ENCODE measurements at regions not wholly inside any gene's neighbourhood (a gene's known extent, or its start where the extent isn't known, plus 50 kb on each side); places are given as distances from the start of the nearest gene placed in this dataset.

- H3K9me3 ChIP-seq: no peaks in the 10 kb centered on the region
- no peaks in the 10 kb centered on the region for H3K36me3 ChIP-seq
- TF ChIP-seq CTCF (IDR thresholded peaks at IDR 0.05) (no peak), POLR2AphosphoS5 (IDR thresholded peaks at IDR 0.05; ENCODE audit: insufficient read depth in 1 of 2, low read depth in 1 of 2) (no peak), POLR2A (IDR thresholded peaks at IDR 0.05) (no peak)
- H3K4me3 ChIP-seq: no peak overlapping the region
- intact Hi-C loops (cut with DNase I): no loop called here
- H3K4me1 ChIP-seq: no peaks in the 10 kb centered on the region
- no peak overlapping the region for H3K27ac ChIP-seq
- no peaks in the 10 kb centered on the region for H3K27me3 ChIP-seq
- DNase-seq (ENCODE audit: extremely low spot score in 2 of 2): no peak
Measured at GRCh38 chrX:45381366-45381765, 180.7 kb upstream of the DIPK2B start.

DNA sequence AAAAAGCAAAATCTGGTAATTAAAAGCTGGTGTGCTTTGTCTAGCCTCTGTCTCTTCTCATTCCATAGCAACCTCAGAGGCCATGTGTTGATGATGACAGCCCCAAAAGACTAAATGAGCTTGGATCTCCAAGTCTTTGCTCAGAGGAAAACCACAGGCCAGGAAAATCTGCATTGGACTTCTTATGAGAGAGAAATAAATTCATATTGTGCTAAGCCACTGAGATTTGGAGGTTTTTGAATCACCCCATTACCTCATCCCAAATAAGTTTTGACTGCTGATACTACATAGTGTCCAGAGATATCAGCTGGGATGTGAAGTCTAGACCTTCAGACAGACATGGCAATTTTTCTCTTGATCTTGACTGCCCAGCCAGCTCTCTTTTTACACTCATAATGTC lies 178.6 kb upstream of the DIPK2B start:
- TF ChIP-seq CTCF (IDR thresholded peaks at IDR 0.05) (no peak), POLR2A (IDR thresholded peaks at IDR 0.05) (no peak), POLR2AphosphoS5 (IDR thresholded peaks at IDR 0.05; ENCODE audit: insufficient read depth in 1 of 2, low read depth in 1 of 2) (no peak)

DNA sequence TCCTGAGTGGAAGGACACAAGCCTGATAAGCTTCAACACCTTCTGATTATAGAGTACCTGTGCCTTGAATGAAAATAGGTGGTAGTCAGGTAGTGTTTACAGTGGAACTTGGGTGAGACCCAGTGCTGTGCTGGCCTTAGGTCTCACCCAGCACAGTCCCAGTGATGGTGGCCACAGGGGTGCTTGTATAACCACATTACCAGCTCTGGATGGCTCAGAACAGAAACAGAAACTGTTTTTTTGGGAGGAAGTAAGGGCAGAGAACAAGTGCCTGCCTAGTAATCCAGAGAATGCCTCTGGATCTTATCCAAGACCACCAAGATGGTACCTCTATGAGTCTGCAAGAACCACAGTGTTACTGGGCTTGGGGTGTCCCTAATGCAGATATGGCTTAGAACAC lies 171.5 kb upstream of the DIPK2B start:
- Histone ChIP-seq H3K36me3 (no peaks in the 10 kb centered on the region), H3K9me3 (no peaks in the 10 kb centered on the region), H3K27ac (no peak overlapping the region), H3K4me3 (no peak overlapping the region), H3K27me3 (no peaks in the 10 kb centered on the region), H3K4me1 (no peaks in the 10 kb centered on the region)
- DNase-seq (ENCODE audit: extremely low spot score in 2 of 2): no peak
- intact Hi-C loops (cut with DNase I): no loop called here
- TF ChIP-seq POLR2A (IDR thresholded peaks at IDR 0.05): no peak

More for the DNA sequence above, 178.6 kb upstream of the DIPK2B start:
- DNase-seq (ENCODE audit: extremely low spot score in 2 of 2): no peak
- Histone ChIP-seq H3K4me1 (no peaks in the 10 kb centered on the region), H3K36me3 (no peaks in the 10 kb centered on the region), H3K27ac (no peak overlapping the region), H3K9me3 (no peaks in the 10 kb centered on the region), H3K4me3 (no peak overlapping the region), H3K27me3 (no peaks in the 10 kb centered on the region)
- intact Hi-C loops (cut with DNase I): no loop called here

DNA sequence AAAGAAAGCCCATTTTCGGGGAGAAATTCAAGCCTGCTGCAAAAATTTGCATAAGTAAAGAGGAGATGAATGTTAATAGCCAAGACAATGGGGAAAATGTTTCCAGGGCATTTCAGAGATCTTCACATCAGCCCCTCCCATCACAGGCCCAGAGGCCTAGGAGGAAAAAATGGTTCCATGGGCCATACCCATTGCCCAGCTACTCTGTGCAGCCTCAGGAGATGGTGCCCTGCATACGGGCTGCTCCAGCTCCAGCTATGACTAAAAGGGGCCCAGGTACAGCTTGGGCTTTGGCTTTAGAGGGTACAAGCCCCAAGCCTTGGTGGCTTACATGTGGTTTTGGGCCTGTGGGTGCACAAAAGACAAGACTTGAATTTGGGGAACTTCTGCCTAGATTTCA lies 168.0 kb upstream of the DIPK2B start:
- no peaks in the 10 kb centered on the region for H3K4me1 ChIP-seq
- H3K27me3 ChIP-seq: no peaks in the 10 kb centered on the region
- TF ChIP-seq POLR2A (IDR thresholded peaks at IDR 0.05) (no peak), POLR2AphosphoS5 (IDR thresholded peaks at IDR 0.05; ENCODE audit: insufficient read depth in 1 of 2, low read depth in 1 of 2) (no peak), CTCF (IDR thresholded peaks at IDR 0.05) (no peak)
- H3K36me3 ChIP-seq: no peaks in the 10 kb centered on the region
- intact Hi-C loops (cut with DNase I): no loop called here
- no peaks in the 10 kb centered on the region for H3K9me3 ChIP-seq
- no peak for DNase-seq (ENCODE audit: extremely low spot score in 2 of 2)
- no peak overlapping the region for H3K27ac ChIP-seq
- no peak overlapping the region for H3K4me3 ChIP-seq

DNA sequence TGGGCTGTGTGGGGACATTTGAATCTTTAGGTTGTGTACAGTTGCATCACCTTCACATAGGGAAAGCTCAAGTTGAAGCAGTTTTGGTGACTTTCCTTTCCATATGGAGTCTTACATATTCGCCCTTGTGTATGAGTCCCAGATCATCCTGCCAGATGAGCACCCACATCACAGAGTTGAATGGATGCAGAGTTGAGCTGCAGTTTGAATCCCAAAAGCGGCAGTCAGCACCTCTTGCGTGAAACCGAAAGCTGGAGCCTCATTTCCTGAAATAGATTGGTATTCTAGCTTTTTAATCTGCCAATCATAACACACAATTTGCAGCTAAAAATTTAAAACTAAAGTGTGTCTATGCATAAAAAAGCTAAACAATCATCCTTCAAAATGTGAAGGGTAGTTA lies 162.9 kb upstream of the DIPK2B start:
- no peak overlapping the region for H3K4me3 ChIP-seq
- TF ChIP-seq POLR2AphosphoS5 (IDR thresholded peaks at IDR 0.05; ENCODE audit: insufficient read depth in 1 of 2, low read depth in 1 of 2) (no peak), CTCF (IDR thresholded peaks at IDR 0.05) (no peak), POLR2A (IDR thresholded peaks at IDR 0.05) (no peak)
- no peak overlapping the region for H3K27ac ChIP-seq
- intact Hi-C loops (cut with DNase I): no loop called here
- no peak for DNase-seq (ENCODE audit: extremely low spot score in 2 of 2)
- no peaks in the 10 kb centered on the region for H3K27me3 ChIP-seq
- no peaks in the 10 kb centered on the region for H3K36me3 ChIP-seq
- no peaks in the 10 kb centered on the region for H3K4me1 ChIP-seq
- H3K9me3 ChIP-seq: no peaks in the 10 kb centered on the region

GRCh38 chrX:45360571-45360970 lies 159.9 kb upstream of the DIPK2B start:
- H3K27me3 ChIP-seq: no peaks in the 10 kb centered on the region
- no peak overlapping the region for H3K27ac ChIP-seq
- intact Hi-C loops (cut with DNase I): no loop called here
- H3K4me3 ChIP-seq: no peak overlapping the region
- H3K4me1 ChIP-seq: no peaks in the 10 kb centered on the region
- no peak for DNase-seq (ENCODE audit: extremely low spot score in 2 of 2)
- H3K36me3 ChIP-seq: no peaks in the 10 kb centered on the region
- TF ChIP-seq POLR2A (IDR thresholded peaks at IDR 0.05) (no peak), CTCF (IDR thresholded peaks at IDR 0.05) (no peak), POLR2AphosphoS5 (IDR thresholded peaks at IDR 0.05; ENCODE audit: insufficient read depth in 1 of 2, low read depth in 1 of 2) (no peak)
- no peaks in the 10 kb centered on the region for H3K9me3 ChIP-seq
